ENCODE measurements at regions not wholly inside any gene's neighbourhood (a gene's known extent, or its start where the extent isn't known, plus 50 kb on each side); places are given as distances from the start of the nearest gene placed in this dataset.

DNA sequence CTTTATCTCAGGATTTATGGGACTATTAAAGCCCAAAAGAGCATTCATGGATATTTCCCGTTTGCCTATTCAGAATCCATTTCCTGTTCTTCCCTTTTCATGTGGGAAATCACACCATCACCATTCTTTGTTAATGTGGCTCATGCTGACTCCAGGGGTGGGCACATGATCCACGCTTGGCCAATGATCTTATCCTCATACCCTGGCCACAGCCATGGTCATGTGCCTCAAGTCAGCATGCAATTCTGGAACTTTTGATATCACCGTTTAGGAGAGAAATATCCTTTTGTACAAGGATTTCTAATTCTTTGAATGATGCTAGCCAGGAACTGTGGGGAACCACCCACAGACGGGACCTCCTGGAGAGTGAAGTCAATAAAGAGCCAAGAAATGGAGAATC lies 272.2 kb downstream of the PRELID2 start:
- TF ChIP-seq POLR2A (IDR thresholded peaks at IDR 0.05; ENCODE audit: low read length) (no peak), GATA1 (IDR thresholded peaks at IDR 0.05; ENCODE audit: low read depth, low read length) (no peak)
